Stomach (tissue), 4 donors: ENCODE measurements at regions not wholly inside any gene's neighbourhood (a gene's known extent, or its start where the extent isn't known, plus 50 kb on each side); places are given as distances from the start of the nearest gene placed in this dataset.

ENCODE experiments used
- EP300 ChIP-seq: sonication (generic); formaldehyde crosslinking; IDR thresholded peaks from one replicate; pipeline ENCODE4 v1.6.1; 2017; ENCODE audit warnings: antibody characterized with exemption
- POLR2A ChIP-seq, 4 donors: fragments of 450-650 bp; IDR thresholded peaks; one replicate each; pipeline ENCODE4 v1.6.1; 2016; ENCODE audit warnings: antibody characterized with exemption in 4 of 4, control low read depth in 2 of 4, mild to moderate bottlenecking in 1 of 4, moderate library complexity in 1 of 4
- POLR2AphosphoS5 ChIP-seq, 3 donors: sonication (generic); formaldehyde crosslinking; IDR thresholded peaks; one replicate each; pipeline ENCODE4 v1.6.1; 2016; ENCODE audit warnings: antibody characterized with exemption in 3 of 3
- TF ChIP-seq, protein P1 (sequence below), 7 experiments: fragments of 450-650 bp in 4 of 7; fragments of 200-600 bp in 3 of 7; sonication (generic) in 3 of 7; IDR thresholded peaks; one replicate each; pipeline ENCODE4 v1.5.1; 2016 to 2019; ENCODE audit warnings: antibody characterized with exemption in 7 of 7, control low read depth in 2 of 7, mild to moderate bottlenecking in 1 of 7

DNA sequence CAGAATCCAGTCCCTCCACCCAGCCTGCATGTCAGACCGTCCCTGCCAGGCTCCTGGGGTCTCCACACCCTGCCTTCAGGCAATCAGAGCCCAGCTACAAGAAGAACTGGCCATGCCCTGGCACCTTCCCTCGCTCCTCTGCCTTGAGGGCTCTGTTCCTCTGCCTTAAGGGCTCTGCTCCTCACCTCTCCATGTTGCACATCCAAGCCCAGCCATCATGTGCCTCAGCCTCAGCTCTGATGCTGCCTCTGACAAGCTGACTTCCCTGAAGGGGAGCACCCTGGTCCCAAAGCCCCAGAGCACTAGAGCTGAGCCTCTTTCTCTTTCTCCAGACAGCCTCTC, 50.3 kb upstream of the ANTXRL start:
- TF ChIP-seq, protein P1, sequence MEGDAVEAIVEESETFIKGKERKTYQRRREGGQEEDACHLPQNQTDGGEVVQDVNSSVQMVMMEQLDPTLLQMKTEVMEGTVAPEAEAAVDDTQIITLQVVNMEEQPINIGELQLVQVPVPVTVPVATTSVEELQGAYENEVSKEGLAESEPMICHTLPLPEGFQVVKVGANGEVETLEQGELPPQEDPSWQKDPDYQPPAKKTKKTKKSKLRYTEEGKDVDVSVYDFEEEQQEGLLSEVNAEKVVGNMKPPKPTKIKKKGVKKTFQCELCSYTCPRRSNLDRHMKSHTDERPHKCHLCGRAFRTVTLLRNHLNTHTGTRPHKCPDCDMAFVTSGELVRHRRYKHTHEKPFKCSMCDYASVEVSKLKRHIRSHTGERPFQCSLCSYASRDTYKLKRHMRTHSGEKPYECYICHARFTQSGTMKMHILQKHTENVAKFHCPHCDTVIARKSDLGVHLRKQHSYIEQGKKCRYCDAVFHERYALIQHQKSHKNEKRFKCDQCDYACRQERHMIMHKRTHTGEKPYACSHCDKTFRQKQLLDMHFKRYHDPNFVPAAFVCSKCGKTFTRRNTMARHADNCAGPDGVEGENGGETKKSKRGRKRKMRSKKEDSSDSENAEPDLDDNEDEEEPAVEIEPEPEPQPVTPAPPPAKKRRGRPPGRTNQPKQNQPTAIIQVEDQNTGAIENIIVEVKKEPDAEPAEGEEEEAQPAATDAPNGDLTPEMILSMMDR (IDR thresholded peaks at IDR 0.05), result no peak
- no peak for TF ChIP-seq POLR2A (IDR thresholded peaks at IDR 0.05)
- TF ChIP-seq EP300, result no peak
- TF ChIP-seq POLR2AphosphoS5 (IDR thresholded peaks at IDR 0.05), result no peak
